ENCODE measurements at regions not wholly inside any gene's neighbourhood (a gene's known extent, or its start where the extent isn't known, plus 50 kb on each side); places are given as distances from the start of the nearest gene placed in this dataset.
"Not testable (repeated sequence)": the region's sequence is repeated elsewhere in the genome, so short reads cannot be mapped to it uniquely, and the experiment has no call there.

- no peak for DNase-seq
Measured at GRCh38 chrX:943035-943434, 269.4 kb downstream of the CRLF2 start.

GRCh38 chrX:940691-941090 is 271.8 kb downstream of the CRLF2 start:
- DNase-seq: no peak

- DNase-seq: no peak
Measured at GRCh38 chrX:936979-937769, 275.3 kb downstream of the CRLF2 start.

GRCh38 chrX:933611-934010 is 278.8 kb downstream of the CRLF2 start:
- no peak for DNase-seq

GRCh38 chrX:928606-929005 is 283.8 kb downstream of the CRLF2 start:
- no peak for DNase-seq

GRCh38 chrX:926991-927390 is 285.5 kb downstream of the CRLF2 start:
- no peak for DNase-seq

- DNase-seq: no peak
Measured at GRCh38 chrX:926070-926469, 286.4 kb downstream of the CRLF2 start.

- no peak for DNase-seq
Measured at GRCh38 chrX:925652-926061, 286.8 kb downstream of the CRLF2 start.

- no peak for DNase-seq
Measured at GRCh38 chrX:925094-925493, 287.4 kb downstream of the CRLF2 start.

- no peak for DNase-seq
Measured at GRCh38 chrX:924017-924416, 288.4 kb downstream of the CRLF2 start.

GRCh38 chrX:920234-920799 is 289.7 kb downstream of the SHOX start:
- no peak for DNase-seq

- DNase-seq: no peak
Measured at GRCh38 chrX:916230-916599, 285.6 kb downstream of the SHOX start.

GRCh38 chrX:915427-916229 is 285.0 kb downstream of the SHOX start:
- DNase-seq: no peak

GRCh38 chrX:914206-914605 is 283.6 kb downstream of the SHOX start:
- DNase-seq: no peak

GRCh38 chrX:912677-913076 is 282.1 kb downstream of the SHOX start:
- DNase-seq: no peak

- DNase-seq: not testable (repeated sequence)
Measured at GRCh38 chrX:909068-909467, 278.5 kb downstream of the SHOX start.

GRCh38 chrX:906586-906985 is 276.0 kb downstream of the SHOX start:
- DNase-seq: no peak

- DNase-seq: no peak
Measured at GRCh38 chrX:905848-906566, 275.4 kb downstream of the SHOX start.

GRCh38 chrX:903116-903515 is 272.5 kb downstream of the SHOX start:
- DNase-seq: no peak

- no peak for DNase-seq
Measured at GRCh38 chrX:896256-896655, 265.7 kb downstream of the SHOX start.

GRCh38 chrX:889966-890651 is 259.5 kb downstream of the SHOX start:
- DNase-seq: no peak

- not testable (repeated sequence) for DNase-seq
Measured at GRCh38 chrX:887724-888123, 257.1 kb downstream of the SHOX start.

GRCh38 chrX:883588-883987 is 253.0 kb downstream of the SHOX start:
- no peak for DNase-seq
